Keratinocyte (primary cell): ENCODE measurements at regions not wholly inside any gene's neighbourhood (a gene's known extent, or its start where the extent isn't known, plus 50 kb on each side); places are given as distances from the start of the nearest gene placed in this dataset.

Experiments
- DNase-seq: peaks from one replicate; pipeline ENCODE4 v3.0.0-alpha.2; 2011; ENCODE audit warnings: low read depth, missing footprints, low spot score
- FAIRE-seq: peaks from 2 replicates; lab custom pipeline; 2011; peaks lifted over from hg19 to GRCh38; lab: Jason Lieb, UNC
- H2AFZ ChIP-seq: 2 replicates; pipeline ENCODE4 v1.6.0; 2012; ENCODE audit warnings: low read length, control low read depth, inconsistent platforms; ENCODE audit not compliant: control insufficient read depth
- H3K27ac ChIP-seq: 2 replicates; pipeline ENCODE4 v1.5.1; 2011; ENCODE audit warnings: low read length; ENCODE audit not compliant: control insufficient read depth, insufficient read depth
- H3K27me3 ChIP-seq: 3 replicates; pipeline ENCODE4 v1.6.0; 2011; ENCODE audit warnings: low read length; ENCODE audit not compliant: control insufficient read depth, insufficient read depth; ENCODE audit errors: extremely low read depth
- H3K36me3 ChIP-seq, 2 experiments: 2 replicates in 1 of 2; 3 replicates in 1 of 2; pipeline ENCODE4 v1.5.1; 2011; ENCODE audit warnings: low read length in 2 of 2, mild to moderate bottlenecking in 1 of 2; ENCODE audit not compliant: control insufficient read depth in 2 of 2, insufficient read depth in 2 of 2; ENCODE audit errors: extremely low read depth in 1 of 2
- H3K4me1 ChIP-seq: 3 replicates; pipeline ENCODE4 v1.5.1; 2011; ENCODE audit warnings: low read length; ENCODE audit not compliant: control insufficient read depth, insufficient read depth; ENCODE audit errors: extremely low read depth
- H3K4me2 ChIP-seq: 3 replicates; pipeline ENCODE4 v1.6.0; 2011; ENCODE audit warnings: low read depth, low read length; ENCODE audit not compliant: control insufficient read depth, insufficient read depth; ENCODE audit errors: extremely low read depth
- H3K4me3 ChIP-seq, 3 experiments: fragments of 200-600 bp in 1 of 3; sonication (generic) in 1 of 3; 2 replicates in 2 of 3; 3 replicates in 1 of 3; pipeline ENCODE4 v1.5.1; 2011 to 2016; ENCODE audit warnings: low read length in 3 of 3, mild to moderate bottlenecking in 3 of 3, control low read depth in 2 of 3, inconsistent platforms in 1 of 3, low read depth in 1 of 3, mixed read lengths in 1 of 3, mixed run types in 1 of 3, moderate library complexity in 1 of 3; ENCODE audit not compliant: control insufficient read depth in 2 of 3, insufficient read depth in 2 of 3; ENCODE audit errors: extremely low read depth in 1 of 3
- H3K79me2 ChIP-seq: 2 replicates; pipeline ENCODE4 v1.6.0; 2012; ENCODE audit warnings: low read length; ENCODE audit not compliant: control insufficient read depth, insufficient read depth
- H3K9ac ChIP-seq: 3 replicates; pipeline ENCODE4 v1.6.0; 2011; ENCODE audit warnings: low read length; ENCODE audit not compliant: control insufficient read depth, insufficient read depth; ENCODE audit errors: extremely low read depth
- H3K9me1 ChIP-seq: 3 replicates; pipeline ENCODE4 v1.6.0; 2011; ENCODE audit warnings: low read length; ENCODE audit not compliant: control insufficient read depth, insufficient read depth; ENCODE audit errors: extremely low read depth
- H3K9me3 ChIP-seq: 2 replicates; pipeline ENCODE4 v1.5.1; 2012; ENCODE audit warnings: low read depth, low read length; ENCODE audit not compliant: control insufficient read depth
- H4K20me1 ChIP-seq: 3 replicates; pipeline ENCODE4 v1.6.0; 2011; ENCODE audit warnings: low read length; ENCODE audit not compliant: control insufficient read depth, insufficient read depth; ENCODE audit errors: extremely low read depth
- EZH2 ChIP-seq: IDR thresholded peaks from one replicate; pipeline ENCODE4 v1.6.1; 2012; ENCODE audit warnings: inconsistent platforms, mild to moderate bottlenecking, low read length, moderate library complexity
- dilution Hi-C: fragments of 300-500 bp; cut with MboI; formaldehyde crosslinking; loops from one replicate; pipeline ENCODE4 v1.7.0; 2020; ENCODE audit warnings: low sequenced_read_pairs; ENCODE audit not compliant: extremely low pct_ligation_motif_present
- TF ChIP-seq, protein P1 (sequence below), 3 experiments: IDR thresholded peaks in 1 of 3; conservative IDR thresholded peaks in 1 of 3; optimal IDR thresholded peaks in 1 of 3; 2 replicates in 2 of 3; 3 replicates in 1 of 3; pipeline versions ENCODE3 to v1.5.1; 2011; ENCODE audit warnings: low read length in 3 of 3, mild to moderate bottlenecking in 3 of 3, moderate library complexity in 2 of 3, control low read depth in 1 of 3, inconsistent platforms in 1 of 3; ENCODE audit not compliant: insufficient read depth in 2 of 3; ENCODE audit errors: extremely low read depth in 1 of 3

DNA sequence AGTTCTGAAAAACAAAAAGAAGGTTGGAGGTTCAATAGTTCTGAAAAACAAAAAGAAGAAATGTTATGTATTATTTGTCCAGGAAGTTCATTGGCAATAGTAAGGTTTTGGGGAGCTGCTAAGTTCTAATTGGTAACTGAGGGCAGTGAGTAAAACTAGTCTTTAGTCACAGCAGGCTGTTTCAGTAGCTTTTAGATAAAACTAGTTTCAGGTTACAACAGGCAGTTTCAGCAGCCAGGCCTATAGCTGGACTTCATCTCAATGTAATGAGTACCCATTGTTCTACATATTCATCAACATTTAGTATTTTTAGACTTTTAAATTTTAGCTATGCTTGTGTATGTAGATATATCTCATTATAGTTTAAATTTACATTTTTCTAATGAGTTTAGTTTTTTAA, 639.3 kb downstream of the TOX3 start:
- dilution Hi-C loops, result no loop called here
- Histone ChIP-seq H2AFZ (no peak overlapping the region), H3K4me2 (no peak overlapping the region), H3K27me3 (no peaks in the 10 kb centered on the region), H3K79me2 (no peaks in the 10 kb centered on the region), H3K4me3 (no peak overlapping the region), H4K20me1 (no peaks in the 10 kb centered on the region), H3K27ac (no peak overlapping the region), H3K9ac (no peak overlapping the region), H3K4me1 (no peaks in the 10 kb centered on the region), H3K36me3 (no peaks in the 10 kb centered on the region), H3K9me1 (no peaks in the 10 kb centered on the region), H3K9me3 (no peaks in the 10 kb centered on the region)
- FAIRE-seq (no peak), DNase-seq (no peak)
- TF ChIP-seq EZH2, result no peak
- TF ChIP-seq, protein P1, sequence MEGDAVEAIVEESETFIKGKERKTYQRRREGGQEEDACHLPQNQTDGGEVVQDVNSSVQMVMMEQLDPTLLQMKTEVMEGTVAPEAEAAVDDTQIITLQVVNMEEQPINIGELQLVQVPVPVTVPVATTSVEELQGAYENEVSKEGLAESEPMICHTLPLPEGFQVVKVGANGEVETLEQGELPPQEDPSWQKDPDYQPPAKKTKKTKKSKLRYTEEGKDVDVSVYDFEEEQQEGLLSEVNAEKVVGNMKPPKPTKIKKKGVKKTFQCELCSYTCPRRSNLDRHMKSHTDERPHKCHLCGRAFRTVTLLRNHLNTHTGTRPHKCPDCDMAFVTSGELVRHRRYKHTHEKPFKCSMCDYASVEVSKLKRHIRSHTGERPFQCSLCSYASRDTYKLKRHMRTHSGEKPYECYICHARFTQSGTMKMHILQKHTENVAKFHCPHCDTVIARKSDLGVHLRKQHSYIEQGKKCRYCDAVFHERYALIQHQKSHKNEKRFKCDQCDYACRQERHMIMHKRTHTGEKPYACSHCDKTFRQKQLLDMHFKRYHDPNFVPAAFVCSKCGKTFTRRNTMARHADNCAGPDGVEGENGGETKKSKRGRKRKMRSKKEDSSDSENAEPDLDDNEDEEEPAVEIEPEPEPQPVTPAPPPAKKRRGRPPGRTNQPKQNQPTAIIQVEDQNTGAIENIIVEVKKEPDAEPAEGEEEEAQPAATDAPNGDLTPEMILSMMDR (optimal IDR thresholded peaks at IDR 0.05 in 1 of 3, IDR thresholded peaks at IDR 0.05 in 1 of 3, conservative IDR thresholded peaks at IDR 0.05 in 1 of 3; ENCODE audit: extremely low read depth in 1 of 3, insufficient read depth in 2 of 3, low read length in 3 of 3), result no peak

DNA sequence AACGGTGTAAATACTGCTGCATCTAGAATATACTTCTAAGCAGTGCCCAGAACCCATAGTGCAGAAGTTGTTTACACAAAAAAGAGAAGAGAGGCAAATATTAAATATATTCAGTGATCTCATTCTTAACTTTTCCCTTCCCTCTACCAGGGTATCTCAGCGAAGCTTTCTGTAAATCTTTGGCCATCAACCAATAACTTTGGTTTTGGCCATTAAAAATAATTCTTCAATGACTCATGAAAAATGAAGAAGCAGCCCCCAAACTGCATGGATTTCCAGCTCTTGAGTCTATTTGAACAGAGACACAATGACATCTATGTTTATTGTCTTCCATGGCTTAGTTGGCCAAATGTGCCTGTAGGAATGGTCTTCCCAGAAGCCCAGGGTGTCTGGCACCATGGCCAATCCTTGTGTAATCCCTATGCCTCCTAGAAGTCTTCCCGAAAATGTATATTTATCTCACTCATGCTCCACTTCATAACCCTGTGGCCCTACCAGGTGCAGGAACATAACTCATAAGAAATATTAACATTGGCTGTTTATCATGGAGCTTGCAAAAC, 646.6 kb downstream of the TOX3 start:
- Histone ChIP-seq H3K9ac (no peak overlapping the region), H3K27ac (no peak overlapping the region), H3K4me1 (peaks cover 7% of the 10 kb centered on the region), H4K20me1 (no peaks in the 10 kb centered on the region), H3K4me2 (no peak overlapping the region), H2AFZ (no peak overlapping the region), H3K36me3 (no peaks in the 10 kb centered on the region), H3K79me2 (no peaks in the 10 kb centered on the region), H3K9me1 (no peaks in the 10 kb centered on the region), H3K4me3 (no peak overlapping the region), H3K27me3 (no peaks in the 10 kb centered on the region), H3K9me3 (no peaks in the 10 kb centered on the region)
- FAIRE-seq, result no peak
- no peak for DNase-seq
- TF ChIP-seq EZH2, result no peak
- TF ChIP-seq, protein P1 (optimal IDR thresholded peaks at IDR 0.05 in 1 of 3, IDR thresholded peaks at IDR 0.05 in 1 of 3, conservative IDR thresholded peaks at IDR 0.05 in 1 of 3; ENCODE audit: extremely low read depth in 1 of 3, insufficient read depth in 2 of 3, low read length in 3 of 3), result no peak
- dilution Hi-C loops, result no loop called here
